ENCODE measurements at regions not wholly inside any gene's neighbourhood (a gene's known extent, or its start where the extent isn't known, plus 50 kb on each side); places are given as distances from the start of the nearest gene placed in this dataset.

- peaks cover 6% of the 10 kb centered on the region for H3K9me3 Mint-ChIP-seq
- Histone ChIP-seq H3K27ac (ENCODE audit: low read depth in 1 of 2, low read length in 2 of 2) (no peak overlapping the region), H3K36me3 (ENCODE audit: insufficient read depth, low read length) (no peaks in the 10 kb centered on the region), H3K4me3 (ENCODE audit: low read length) (no peak overlapping the region), H3K27me3 (ENCODE audit: control insufficient read depth in 1 of 2, insufficient read depth in 2 of 2, low read length in 2 of 2) (no peaks in the 10 kb centered on the region), H3K4me1 (ENCODE audit: insufficient read depth, low read length) (no peaks in the 10 kb centered on the region), H3K9me3 (ENCODE audit: control insufficient read depth in 1 of 2, insufficient read depth in 1 of 2, low read length in 2 of 2) (no peaks in the 10 kb centered on the region)
- intact Hi-C loops (cut with DNase I, micrococcal nuclease), result no loop called here
- DNase-seq (no peak), ATAC-seq (ENCODE audit: poor library complexity) (no peak)
- no peaks in the 10 kb centered on the region for H3K27me3 Mint-ChIP-seq
- TF ChIP-seq CTCF (IDR thresholded peaks at IDR 0.05), result no peak
- POLR2A ChIA-PET, result no interaction called here
- H3K27ac Mint-ChIP-seq, result no peak overlapping the region
- CTCF ChIA-PET, result no interaction called here
- H3K4me3 Mint-ChIP-seq, result no peak overlapping the region
- H3K4me1 Mint-ChIP-seq (ENCODE audit: low read depth), result no peaks in the 10 kb centered on the region
- no peaks in the 10 kb centered on the region for H3K36me3 Mint-ChIP-seq (ENCODE audit: low read depth)
These were observed 514.7 kb downstream of the NUF2 start for GRCh38 chr1:163836481-163836880.

GRCh38 chr1:163837206-163837605, 515.5 kb downstream of the NUF2 start:
- CTCF ChIA-PET, result no interaction called here

GRCh38 chr1:163842571-163842970, 520.8 kb downstream of the NUF2 start:
- Mint-ChIP-seq H3K4me3 (no peak overlapping the region), H3K4me1 (ENCODE audit: low read depth) (no peaks in the 10 kb centered on the region), H3K27me3 (no peaks in the 10 kb centered on the region), H3K9me3 (peaks cover 5% of the 10 kb centered on the region), H3K36me3 (ENCODE audit: low read depth) (no peaks in the 10 kb centered on the region), H3K27ac (no peak overlapping the region)
- no peaks in the 10 kb centered on the region for H3K4me1 ChIP-seq (ENCODE audit: insufficient read depth, low read length)
- H3K27me3 ChIP-seq (ENCODE audit: control insufficient read depth in 1 of 2, insufficient read depth in 2 of 2, low read length in 2 of 2), result no peaks in the 10 kb centered on the region
- TF ChIP-seq CTCF (IDR thresholded peaks at IDR 0.05), result no peak
- no peak overlapping the region for H3K4me3 ChIP-seq (ENCODE audit: low read length)
- H3K36me3 ChIP-seq (ENCODE audit: insufficient read depth, low read length), result no peaks in the 10 kb centered on the region
- intact Hi-C loops (cut with DNase I, micrococcal nuclease), result no loop called here
- ATAC-seq (ENCODE audit: poor library complexity), result no peak
- POLR2A ChIA-PET, result no interaction called here
- CTCF ChIA-PET, result no interaction called here
- no peaks in the 10 kb centered on the region for H3K9me3 ChIP-seq (ENCODE audit: control insufficient read depth in 1 of 2, insufficient read depth in 1 of 2, low read length in 2 of 2)
- no peak for DNase-seq
- H3K27ac ChIP-seq (ENCODE audit: low read depth in 1 of 2, low read length in 2 of 2), result no peak overlapping the region

More at GRCh38 chr1:163837206-163837605, 515.5 kb downstream of the NUF2 start:
- H3K4me1 Mint-ChIP-seq (ENCODE audit: low read depth), result no peaks in the 10 kb centered on the region
- no peak overlapping the region for H3K4me3 ChIP-seq (ENCODE audit: low read length)
- no peaks in the 10 kb centered on the region for H3K36me3 Mint-ChIP-seq (ENCODE audit: low read depth)
- no peak for TF ChIP-seq CTCF (IDR thresholded peaks at IDR 0.05)
- no peaks in the 10 kb centered on the region for H3K27me3 Mint-ChIP-seq
- H3K9me3 ChIP-seq (ENCODE audit: control insufficient read depth in 1 of 2, insufficient read depth in 1 of 2, low read length in 2 of 2), result no peaks in the 10 kb centered on the region
- no peak overlapping the region for H3K27ac Mint-ChIP-seq
- intact Hi-C loops (cut with DNase I, micrococcal nuclease), result no loop called here
- H3K4me3 Mint-ChIP-seq, result no peak overlapping the region
- H3K27me3 ChIP-seq (ENCODE audit: control insufficient read depth in 1 of 2, insufficient read depth in 2 of 2, low read length in 2 of 2), result no peaks in the 10 kb centered on the region
- H3K9me3 Mint-ChIP-seq, result peaks cover 8% of the 10 kb centered on the region
- no peaks in the 10 kb centered on the region for H3K4me1 ChIP-seq (ENCODE audit: insufficient read depth, low read length)
- POLR2A ChIA-PET, result no interaction called here
- ATAC-seq (ENCODE audit: poor library complexity), result no peak
- no peak overlapping the region for H3K27ac ChIP-seq (ENCODE audit: low read depth in 1 of 2, low read length in 2 of 2)
- no peaks in the 10 kb centered on the region for H3K36me3 ChIP-seq (ENCODE audit: insufficient read depth, low read length)
- no peak for DNase-seq
